Stimulated activated CD4-positive, alpha-beta T cell treated with anti-CD3 and anti-CD28 coated beads, Interleukin-2, amount 100 ng/mL, for 48 hours (primary cell): ENCODE measurements at regions not wholly inside any gene's neighbourhood (a gene's known extent, or its start where the extent isn't known, plus 50 kb on each side); places are given as distances from the start of the nearest gene placed in this dataset.

Experiments used
- DNase-seq, 2 donors: peaks; one replicate each; pipeline ENCODE4 v3.0.0-alpha.2; 2020

- DNase-seq, result no peak
These were observed 233.0 kb upstream of the SATB1 start for GRCh38 chr3:18657858-18658820.

DNA sequence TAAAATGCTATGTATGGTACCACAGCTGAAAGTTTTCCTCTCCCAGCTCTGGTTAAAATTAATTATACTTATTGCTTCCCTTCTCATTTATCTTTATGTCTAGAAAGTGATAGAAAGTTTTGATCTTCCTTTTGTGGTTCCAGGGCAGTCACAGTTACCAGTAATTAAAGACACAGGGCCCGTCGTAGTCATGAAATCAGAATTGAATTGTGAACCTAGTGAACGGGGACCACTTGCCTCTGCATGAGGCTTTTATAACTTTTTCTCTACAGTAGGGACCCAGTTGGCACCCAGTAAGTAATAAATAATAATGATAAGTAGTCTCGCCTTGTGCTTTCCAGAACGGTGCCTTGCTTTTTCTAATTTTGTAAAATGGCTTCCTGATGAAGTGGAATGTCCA is 231.7 kb upstream of the SATB1 start:
- no peak for DNase-seq

DNA sequence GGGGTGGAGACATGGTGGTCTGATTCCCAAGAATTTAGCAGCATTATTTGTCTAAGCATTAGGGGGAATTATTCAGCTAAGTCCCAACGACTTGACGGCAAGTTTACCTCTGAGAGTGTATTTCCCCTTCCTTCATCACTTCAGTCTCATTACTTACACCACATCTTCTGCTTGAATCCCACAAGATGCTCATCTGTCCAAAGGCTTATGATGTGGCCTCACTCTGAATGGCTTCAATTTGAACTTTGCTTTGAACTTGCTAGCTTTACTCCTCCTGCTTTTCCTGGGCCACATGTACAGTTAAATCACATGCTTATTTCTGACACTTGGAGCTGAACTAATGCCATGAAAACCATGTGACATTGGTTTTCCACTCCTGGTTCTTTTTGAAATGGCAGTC is 231.3 kb upstream of the SATB1 start:
- DNase-seq, result no peak

GRCh38 chr3:18655827-18656226 is 230.7 kb upstream of the SATB1 start:
- no peak for DNase-seq

- no peak for DNase-seq
These were observed 227.6 kb upstream of the SATB1 start for GRCh38 chr3:18652781-18653180.

- no peak for DNase-seq
These were observed 225.6 kb upstream of the SATB1 start for GRCh38 chr3:18650731-18651130.

DNA sequence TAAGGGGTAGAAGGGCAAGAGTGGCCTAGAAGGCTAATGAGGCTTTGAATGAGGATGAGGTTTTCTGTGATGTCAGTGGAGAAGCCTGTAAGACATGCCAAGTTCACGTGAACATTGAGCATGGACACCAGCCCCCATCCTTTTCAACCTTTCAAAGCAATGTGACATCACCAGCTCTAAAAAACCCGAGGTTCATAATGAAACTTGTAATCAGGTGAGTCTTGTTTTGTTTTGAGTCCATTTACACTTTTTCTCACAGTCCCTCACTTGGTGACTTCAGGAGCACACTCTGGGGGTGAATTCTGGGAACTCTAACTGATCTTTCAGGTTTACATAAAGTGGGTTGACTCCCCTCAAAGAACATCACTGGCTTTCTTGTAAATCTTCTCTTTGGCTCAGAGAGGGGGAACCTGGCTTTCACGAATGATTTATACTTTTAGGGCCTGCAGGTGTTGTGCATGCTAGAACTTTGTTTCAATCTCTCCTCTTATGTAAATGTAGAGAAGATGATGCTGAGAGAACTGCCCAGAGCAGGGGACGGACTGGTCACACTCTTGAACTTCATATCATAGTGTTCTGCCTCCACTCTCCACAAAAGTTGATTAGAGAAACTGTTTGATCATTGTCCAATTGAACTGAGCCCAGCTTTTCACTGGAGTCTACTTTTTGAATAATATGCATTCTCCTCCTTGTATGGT is 224.7 kb upstream of the SATB1 start:
- DNase-seq, result peak; percentile 53 to 56

GRCh38 chr3:18648868-18649462 is 223.8 kb upstream of the SATB1 start:
- DNase-seq, result no peak

- DNase-seq, result no peak
These were observed 223.0 kb upstream of the SATB1 start for GRCh38 chr3:18648159-18648558.

DNA sequence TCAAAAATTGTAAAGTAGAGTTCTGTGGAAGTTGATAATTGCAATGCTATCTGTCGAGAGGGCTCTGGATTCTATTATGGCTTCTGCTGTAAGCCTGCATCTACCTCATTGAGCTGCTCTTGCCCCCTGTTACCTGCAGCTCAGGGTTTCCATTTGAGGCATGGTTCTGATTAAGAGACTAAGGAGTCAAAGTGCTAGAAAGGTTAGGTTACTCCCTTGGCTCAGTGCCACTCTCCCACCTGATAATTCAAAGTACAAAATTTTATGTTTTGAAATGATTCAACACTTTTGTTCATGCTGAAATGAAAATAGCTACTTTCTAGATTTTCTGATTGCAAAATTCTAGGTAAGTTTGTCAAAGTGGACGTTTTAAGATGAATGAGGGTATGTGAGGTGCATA is 220.5 kb upstream of the SATB1 start:
- DNase-seq, result peak; percentile 62 to 65

GRCh38 chr3:18643281-18643680 is 218.1 kb upstream of the SATB1 start:
- DNase-seq, result no peak

GRCh38 chr3:18641916-18642315 is 216.8 kb upstream of the SATB1 start:
- DNase-seq, result no peak

DNA sequence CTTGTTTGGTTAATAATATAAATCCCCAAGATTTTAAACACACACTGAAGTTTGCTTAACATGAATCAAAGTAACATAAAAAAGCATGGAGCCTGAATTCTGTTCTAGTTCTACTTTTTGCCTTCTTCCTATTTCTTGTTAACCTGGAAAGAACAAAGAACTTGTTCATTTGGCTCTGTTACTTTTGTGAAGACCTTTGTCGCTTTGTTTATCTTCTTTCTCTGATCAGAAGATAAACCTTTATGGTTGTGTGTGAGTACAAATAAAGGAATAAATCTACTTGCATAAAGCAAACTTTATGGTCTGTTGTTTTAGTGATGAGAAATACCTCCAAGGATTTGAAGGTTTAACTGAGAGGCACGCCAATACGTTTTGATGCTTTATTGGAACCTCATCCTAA is 210.1 kb upstream of the SATB1 start:
- DNase-seq, result no peak

DNA sequence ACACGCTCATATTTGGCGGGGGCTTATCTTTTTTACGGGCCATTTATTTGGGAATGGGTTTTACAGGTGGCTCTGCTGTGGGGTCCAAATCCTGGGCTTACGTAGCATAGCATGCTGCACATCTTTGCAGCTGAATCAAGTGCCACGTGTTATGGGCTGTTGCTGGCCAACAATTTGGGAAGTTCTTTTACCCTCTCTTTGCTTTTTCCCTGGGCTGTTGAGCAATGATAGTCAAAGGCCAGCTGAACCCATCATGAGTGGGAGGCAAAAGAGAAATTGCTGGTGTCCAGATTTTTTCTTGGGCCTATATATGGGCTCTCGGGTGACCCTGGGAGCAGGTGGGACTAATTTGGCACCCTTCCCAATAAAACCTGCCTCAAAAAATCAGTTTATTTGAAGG is 209.3 kb upstream of the SATB1 start:
- DNase-seq, result no peak

- no peak for DNase-seq
These were observed 207.9 kb upstream of the SATB1 start for GRCh38 chr3:18633002-18633401.

- DNase-seq, result no peak
These were observed 205.2 kb upstream of the SATB1 start for GRCh38 chr3:18630295-18630694.

GRCh38 chr3:18625085-18625484 is 199.9 kb upstream of the SATB1 start:
- no peak for DNase-seq

- DNase-seq, result no peak
These were observed 198.1 kb upstream of the SATB1 start for GRCh38 chr3:18623220-18623619.

GRCh38 chr3:18618723-18619122 is 193.6 kb upstream of the SATB1 start:
- no peak for DNase-seq

- DNase-seq, result no peak
These were observed 186.9 kb upstream of the SATB1 start for GRCh38 chr3:18611991-18612390.

DNA sequence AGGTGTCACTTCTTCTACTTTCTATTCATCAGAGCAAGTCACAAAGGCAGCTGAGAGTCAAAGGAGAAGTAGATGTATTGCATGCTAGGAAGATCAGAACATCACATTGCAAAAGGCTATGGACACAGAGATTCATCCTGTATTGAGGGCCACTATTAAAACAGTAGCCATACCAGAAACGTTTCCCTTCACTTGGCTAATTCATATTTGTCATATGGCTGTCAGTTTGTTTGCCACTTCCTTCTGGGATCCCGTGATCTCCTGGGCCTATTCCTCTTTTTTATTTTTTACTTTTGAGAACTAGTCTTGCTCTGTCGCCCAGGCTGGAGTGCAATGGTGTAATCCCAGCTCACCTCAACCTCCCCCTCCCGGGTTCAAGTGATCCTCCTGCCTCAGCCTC is 184.0 kb upstream of the SATB1 start:
- DNase-seq, result no peak

DNA sequence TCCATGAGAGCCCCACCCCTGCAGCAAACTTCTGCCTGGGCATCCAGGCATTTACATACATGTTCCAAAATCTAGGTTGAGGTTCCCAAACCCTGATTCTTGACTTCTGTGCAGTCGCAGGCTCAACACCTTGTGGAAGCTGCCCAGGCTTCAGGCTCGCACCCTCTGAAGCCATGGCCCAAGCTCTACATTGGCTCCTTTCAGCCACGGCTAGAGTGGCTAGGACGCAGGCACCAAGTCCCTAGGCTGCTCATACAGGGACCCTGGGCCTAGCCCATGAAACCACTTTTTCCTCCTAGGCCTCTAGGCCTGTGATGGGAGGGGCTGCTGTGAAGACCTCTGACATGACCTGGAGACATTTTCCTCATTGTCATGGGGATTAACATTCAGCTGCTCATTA is 172.8 kb upstream of the SATB1 start:
- DNase-seq, result no peak

GRCh38 chr3:18593231-18593630 is 168.1 kb upstream of the SATB1 start:
- DNase-seq, result no peak

DNA sequence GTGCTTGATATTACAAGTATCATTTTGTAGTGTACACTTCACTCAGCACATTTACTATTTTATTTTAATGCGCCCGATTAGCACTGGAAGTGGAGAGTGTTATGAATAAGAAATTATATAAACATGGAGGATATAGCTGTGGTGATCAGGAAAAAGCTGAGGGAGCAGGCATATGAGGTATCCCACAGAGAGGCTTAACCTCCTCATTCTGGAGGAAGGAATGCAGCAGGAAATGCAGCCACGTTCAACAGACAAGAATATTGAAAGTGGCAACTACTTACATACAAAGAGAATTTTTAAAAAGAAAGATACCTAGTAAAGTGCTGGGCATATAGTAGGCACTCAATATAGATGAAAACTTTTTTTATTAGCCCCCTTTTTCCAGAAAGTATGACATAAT is 166.0 kb upstream of the SATB1 start:
- no peak for DNase-seq
